SK-N-SH (cell line): ENCODE measurements at regions not wholly inside any gene's neighbourhood (a gene's known extent, or its start where the extent isn't known, plus 50 kb on each side); places are given as distances from the start of the nearest gene placed in this dataset.

Experiments
- CHD2 ChIP-seq: fragments of 150-350 bp; IDR thresholded peaks from 2 replicates; pipeline ENCODE4 v1.6.1; 2018; ENCODE audit warnings: low read length; ENCODE audit not compliant: partially characterized antibody
- EP300 ChIP-seq, 2 experiments: IDR thresholded peaks; 2 replicates each; pipeline versions ENCODE4 v1.4.0 to v1.6.1; 2012; ENCODE audit warnings: borderline replicate concordance in 1 of 2, low read depth in 1 of 2, low read length in 1 of 2
- FOXM1 ChIP-seq: IDR thresholded peaks from 2 replicates; pipeline ENCODE4 v1.4.0; 2012; ENCODE audit warnings: low read depth, mild to moderate bottlenecking
- GABPA ChIP-seq: IDR thresholded peaks from 2 replicates; pipeline ENCODE4 v1.4.0; 2012; ENCODE audit warnings: low read depth, mild to moderate bottlenecking
- GATA2 ChIP-seq: sonication (generic); formaldehyde crosslinking; IDR thresholded peaks from 2 replicates; pipeline ENCODE4 v1.5.0; 2020; ENCODE audit warnings: mild to moderate bottlenecking, missing genetic modification reagents
- JUND ChIP-seq: IDR thresholded peaks from 2 replicates; pipeline ENCODE4 v1.4.0; 2012
- NFIC ChIP-seq: IDR thresholded peaks from 2 replicates; pipeline ENCODE4 v1.4.0; 2012; ENCODE audit warnings: borderline replicate concordance
- SIN3A ChIP-seq: IDR thresholded peaks from 2 replicates; pipeline ENCODE4 v1.6.1; 2012; ENCODE audit warnings: low read depth, mild to moderate bottlenecking, low read length, moderate library complexity, borderline replicate concordance
- TAF1 ChIP-seq: IDR thresholded peaks from 2 replicates; pipeline ENCODE4 v1.6.1; 2012; ENCODE audit warnings: low read depth, mild to moderate bottlenecking, low read length, moderate library complexity, borderline replicate concordance
- TF ChIP-seq, protein P1 (sequence below): fragments of 200-600 bp; sonication (generic); IDR thresholded peaks from 2 replicates; pipeline ENCODE4 v1.6.1; 2017; ENCODE audit warnings: antibody characterized with exemption, mild to moderate bottlenecking, moderate library complexity
- TF ChIP-seq, protein P2 (sequence below): IDR thresholded peaks from 2 replicates; pipeline ENCODE4 v1.4.0; 2012; ENCODE audit warnings: low read depth
- TF ChIP-seq, protein P3 (sequence below): IDR thresholded peaks from 2 replicates; pipeline ENCODE4 v1.6.1; 2012; ENCODE audit warnings: mild to moderate bottlenecking, low read depth, low read length, moderate library complexity

DNA sequence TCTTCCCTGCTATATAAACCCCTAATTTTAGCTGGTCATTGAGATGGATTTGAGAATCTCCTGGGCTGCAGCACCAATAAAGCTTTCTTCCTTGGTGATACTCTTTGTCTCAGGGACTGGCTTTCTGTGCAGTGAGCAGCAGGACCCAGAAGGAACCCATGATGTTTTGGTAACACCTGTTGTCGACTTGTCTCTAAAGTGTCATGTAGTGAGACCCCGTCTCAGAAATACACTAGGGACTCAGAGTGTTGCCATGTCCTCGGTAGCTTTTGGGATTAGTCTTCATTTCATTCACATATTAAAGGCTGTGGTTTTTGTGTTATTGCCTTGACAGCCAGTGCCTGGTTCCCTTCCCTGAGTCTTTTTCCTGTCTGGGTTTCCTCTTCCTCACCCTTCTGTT, 1078.7 kb downstream of the TBC1D22A start:
- no peak for TF ChIP-seq GABPA
- TF ChIP-seq, protein P1, sequence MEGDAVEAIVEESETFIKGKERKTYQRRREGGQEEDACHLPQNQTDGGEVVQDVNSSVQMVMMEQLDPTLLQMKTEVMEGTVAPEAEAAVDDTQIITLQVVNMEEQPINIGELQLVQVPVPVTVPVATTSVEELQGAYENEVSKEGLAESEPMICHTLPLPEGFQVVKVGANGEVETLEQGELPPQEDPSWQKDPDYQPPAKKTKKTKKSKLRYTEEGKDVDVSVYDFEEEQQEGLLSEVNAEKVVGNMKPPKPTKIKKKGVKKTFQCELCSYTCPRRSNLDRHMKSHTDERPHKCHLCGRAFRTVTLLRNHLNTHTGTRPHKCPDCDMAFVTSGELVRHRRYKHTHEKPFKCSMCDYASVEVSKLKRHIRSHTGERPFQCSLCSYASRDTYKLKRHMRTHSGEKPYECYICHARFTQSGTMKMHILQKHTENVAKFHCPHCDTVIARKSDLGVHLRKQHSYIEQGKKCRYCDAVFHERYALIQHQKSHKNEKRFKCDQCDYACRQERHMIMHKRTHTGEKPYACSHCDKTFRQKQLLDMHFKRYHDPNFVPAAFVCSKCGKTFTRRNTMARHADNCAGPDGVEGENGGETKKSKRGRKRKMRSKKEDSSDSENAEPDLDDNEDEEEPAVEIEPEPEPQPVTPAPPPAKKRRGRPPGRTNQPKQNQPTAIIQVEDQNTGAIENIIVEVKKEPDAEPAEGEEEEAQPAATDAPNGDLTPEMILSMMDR: no peak
- no peak for TF ChIP-seq CHD2
- no peak for TF ChIP-seq GATA2 (CRISPR knock-in tag)
- TF ChIP-seq, protein P2, sequence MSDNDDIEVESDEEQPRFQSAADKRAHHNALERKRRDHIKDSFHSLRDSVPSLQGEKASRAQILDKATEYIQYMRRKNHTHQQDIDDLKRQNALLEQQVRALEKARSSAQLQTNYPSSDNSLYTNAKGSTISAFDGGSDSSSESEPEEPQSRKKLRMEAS: no peak
- TF ChIP-seq, protein P3, sequence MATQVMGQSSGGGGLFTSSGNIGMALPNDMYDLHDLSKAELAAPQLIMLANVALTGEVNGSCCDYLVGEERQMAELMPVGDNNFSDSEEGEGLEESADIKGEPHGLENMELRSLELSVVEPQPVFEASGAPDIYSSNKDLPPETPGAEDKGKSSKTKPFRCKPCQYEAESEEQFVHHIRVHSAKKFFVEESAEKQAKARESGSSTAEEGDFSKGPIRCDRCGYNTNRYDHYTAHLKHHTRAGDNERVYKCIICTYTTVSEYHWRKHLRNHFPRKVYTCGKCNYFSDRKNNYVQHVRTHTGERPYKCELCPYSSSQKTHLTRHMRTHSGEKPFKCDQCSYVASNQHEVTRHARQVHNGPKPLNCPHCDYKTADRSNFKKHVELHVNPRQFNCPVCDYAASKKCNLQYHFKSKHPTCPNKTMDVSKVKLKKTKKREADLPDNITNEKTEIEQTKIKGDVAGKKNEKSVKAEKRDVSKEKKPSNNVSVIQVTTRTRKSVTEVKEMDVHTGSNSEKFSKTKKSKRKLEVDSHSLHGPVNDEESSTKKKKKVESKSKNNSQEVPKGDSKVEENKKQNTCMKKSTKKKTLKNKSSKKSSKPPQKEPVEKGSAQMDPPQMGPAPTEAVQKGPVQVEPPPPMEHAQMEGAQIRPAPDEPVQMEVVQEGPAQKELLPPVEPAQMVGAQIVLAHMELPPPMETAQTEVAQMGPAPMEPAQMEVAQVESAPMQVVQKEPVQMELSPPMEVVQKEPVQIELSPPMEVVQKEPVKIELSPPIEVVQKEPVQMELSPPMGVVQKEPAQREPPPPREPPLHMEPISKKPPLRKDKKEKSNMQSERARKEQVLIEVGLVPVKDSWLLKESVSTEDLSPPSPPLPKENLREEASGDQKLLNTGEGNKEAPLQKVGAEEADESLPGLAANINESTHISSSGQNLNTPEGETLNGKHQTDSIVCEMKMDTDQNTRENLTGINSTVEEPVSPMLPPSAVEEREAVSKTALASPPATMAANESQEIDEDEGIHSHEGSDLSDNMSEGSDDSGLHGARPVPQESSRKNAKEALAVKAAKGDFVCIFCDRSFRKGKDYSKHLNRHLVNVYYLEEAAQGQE: no peak
- no peak for TF ChIP-seq EP300 (IDR thresholded peaks at IDR 0.05; ENCODE audit: borderline replicate concordance in 1 of 2, low read depth in 1 of 2, low read length in 1 of 2)
- TF ChIP-seq NFIC: no peak
- no peak for TF ChIP-seq TAF1
- TF ChIP-seq FOXM1: no peak
- no peak for TF ChIP-seq SIN3A
- TF ChIP-seq JUND: no peak
